22Rv1 (cell line): ENCODE measurements at regions not wholly inside any gene's neighbourhood (a gene's known extent, or its start where the extent isn't known, plus 50 kb on each side); places are given as distances from the start of the nearest gene placed in this dataset.

Experiments
- H3K27ac ChIP-seq: fragments of 450-650 bp; 2 replicates; pipeline ENCODE4 v1.5.1; 2017
- CTCF ChIP-seq: fragments of 450-650 bp; IDR thresholded peaks from 2 replicates; pipeline ENCODE4 v1.5.1; 2017; ENCODE audit warnings: mild to moderate bottlenecking
- ZFX ChIP-seq: fragments of 450-650 bp; IDR thresholded peaks from 2 replicates; pipeline ENCODE4 v1.6.1; 2017; ENCODE audit warnings: antibody characterized with exemption, borderline replicate concordance

- no peak for TF ChIP-seq ZFX
- peak overlapping the region; percentile 61 for H3K27ac ChIP-seq
These were observed 51.0 kb upstream of the BARX2 start for GRCh38 chr11:129324533-129325175.

- no peak for TF ChIP-seq CTCF
- no peak for TF ChIP-seq ZFX
- H3K27ac ChIP-seq = peak overlapping the region; percentile 61
These were observed 51.6 kb upstream of the BARX2 start for GRCh38 chr11:129323896-129324502.

GRCh38 chr11:129322941-129323340, 52.7 kb upstream of the BARX2 start:
- no peak overlapping the region for H3K27ac ChIP-seq
- TF ChIP-seq ZFX (no peak), CTCF (no peak)

- H3K27ac ChIP-seq = no peak overlapping the region
- TF ChIP-seq CTCF (no peak), ZFX (no peak)
These were observed 54.6 kb upstream of the BARX2 start for GRCh38 chr11:129321076-129321475.

- no peak overlapping the region for H3K27ac ChIP-seq
- TF ChIP-seq ZFX (no peak), CTCF (no peak)
These were observed 55.2 kb upstream of the BARX2 start for GRCh38 chr11:129320494-129320893.

GRCh38 chr11:129319751-129320150, 55.9 kb upstream of the BARX2 start:
- H3K27ac ChIP-seq = peak overlapping the region; percentile 40
- TF ChIP-seq ZFX (no peak), CTCF (no peak)

- H3K27ac ChIP-seq = peak overlapping the region; percentile 40
- no peak for TF ChIP-seq CTCF
- no peak for TF ChIP-seq ZFX
These were observed 56.4 kb upstream of the BARX2 start for GRCh38 chr11:129319201-129319600.

- TF ChIP-seq CTCF = no peak
- TF ChIP-seq ZFX = no peak
- H3K27ac ChIP-seq = no peak overlapping the region
These were observed 58.1 kb upstream of the BARX2 start for GRCh38 chr11:129317571-129317970.
